HG03342 (cell line): ENCODE measurements at regions not wholly inside any gene's neighbourhood (a gene's known extent, or its start where the extent isn't known, plus 50 kb on each side); places are given as distances from the start of the nearest gene placed in this dataset.

Experiments used
- ATAC-seq: cut with Tn5 transposase; IDR thresholded peaks from one replicate; pipeline ENCODE4 v1.9.1; 2021; ENCODE audit warnings: mild to moderate bottlenecking, moderate library complexity; ENCODE audit not compliant: unreplicated experiment

DNA sequence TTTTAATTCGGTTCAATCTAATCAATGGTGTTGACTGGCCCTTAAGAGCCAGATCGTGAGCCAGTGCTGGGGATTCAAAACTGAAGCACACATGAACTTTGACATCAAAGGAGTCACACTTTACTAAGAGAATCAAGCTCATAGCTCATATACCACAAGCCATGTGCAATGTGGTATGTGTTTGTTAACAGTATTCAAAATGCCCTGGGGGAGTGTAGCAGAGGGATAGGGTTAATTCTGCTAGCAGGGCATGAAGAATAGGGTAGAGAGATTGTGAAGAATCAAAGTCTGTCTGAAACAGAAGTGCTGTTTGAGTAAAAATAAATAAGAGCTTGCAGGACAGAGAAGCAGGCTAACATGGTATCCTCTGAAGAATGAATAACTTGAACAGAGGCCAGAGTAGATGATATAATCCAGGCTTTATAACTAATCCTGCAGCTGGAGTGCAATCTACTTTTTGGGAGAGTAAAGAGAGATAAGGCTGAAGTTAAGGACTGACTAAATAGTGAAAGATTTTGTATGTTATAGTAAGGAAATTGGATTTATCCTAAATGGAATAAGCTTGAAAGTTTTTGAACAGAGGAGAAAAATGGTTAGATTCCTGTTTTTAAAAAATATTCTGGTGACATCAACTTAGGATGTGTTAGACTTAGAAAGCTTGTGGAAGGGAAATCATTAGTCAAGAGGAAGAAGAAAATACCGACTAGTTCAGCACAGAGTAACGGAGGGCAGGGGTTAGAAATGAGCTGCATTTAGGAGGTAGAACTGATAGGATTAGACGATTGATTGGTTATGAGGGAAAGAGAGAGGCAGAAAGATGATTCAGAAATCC is 292.0 kb downstream of the NFKBIZ start:
- no peak for ATAC-seq

DNA sequence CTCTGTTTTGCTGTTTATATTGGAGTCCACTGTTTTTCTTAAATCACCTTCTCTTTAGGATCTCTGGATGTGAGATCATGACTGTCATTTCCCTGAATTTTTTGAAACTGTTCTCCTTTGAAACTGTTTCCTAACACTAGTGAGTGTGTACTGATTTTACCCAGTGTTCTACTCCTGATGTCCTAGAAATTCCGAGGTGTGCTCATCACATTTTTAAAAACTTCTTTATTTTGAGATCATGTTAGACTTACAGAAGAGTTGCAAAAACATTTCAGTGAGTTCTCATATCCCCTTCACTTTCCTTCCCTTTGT is 292.6 kb downstream of the NFKBIZ start:
- no peak for ATAC-seq

DNA sequence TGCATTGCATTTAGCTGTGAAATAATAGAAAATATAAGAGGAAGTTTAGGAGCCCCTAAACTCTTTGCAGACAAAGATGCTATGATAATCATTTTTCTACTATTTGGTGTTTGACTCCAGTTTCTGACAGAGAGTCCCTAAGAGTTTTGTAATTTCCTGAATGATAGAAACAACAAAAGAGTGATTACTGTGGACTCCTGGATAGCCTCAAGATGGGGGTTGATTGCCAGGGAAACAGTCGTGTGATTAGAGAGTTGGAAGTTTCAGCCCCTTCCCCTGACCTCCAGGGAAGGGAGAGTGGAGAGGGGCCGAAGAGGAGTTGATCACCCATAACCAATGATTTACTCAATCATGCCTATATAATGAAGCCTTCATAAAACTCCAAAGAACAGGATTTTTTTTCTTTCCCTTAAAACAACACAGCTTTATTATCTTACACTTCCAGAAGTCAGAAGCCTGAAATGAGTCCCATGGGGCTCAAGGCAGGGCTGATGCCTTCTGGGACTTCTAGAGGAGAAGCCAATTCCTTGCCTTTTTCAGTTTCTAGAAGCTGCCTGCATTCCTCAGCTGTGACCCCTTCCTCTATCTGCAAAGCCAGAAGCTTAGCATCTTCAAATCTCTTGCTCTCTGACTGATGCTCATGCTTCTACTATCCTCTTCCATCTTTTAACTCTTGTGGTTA is 292.3 kb upstream of the ZPLD1 start:
- no peak for ATAC-seq

DNA sequence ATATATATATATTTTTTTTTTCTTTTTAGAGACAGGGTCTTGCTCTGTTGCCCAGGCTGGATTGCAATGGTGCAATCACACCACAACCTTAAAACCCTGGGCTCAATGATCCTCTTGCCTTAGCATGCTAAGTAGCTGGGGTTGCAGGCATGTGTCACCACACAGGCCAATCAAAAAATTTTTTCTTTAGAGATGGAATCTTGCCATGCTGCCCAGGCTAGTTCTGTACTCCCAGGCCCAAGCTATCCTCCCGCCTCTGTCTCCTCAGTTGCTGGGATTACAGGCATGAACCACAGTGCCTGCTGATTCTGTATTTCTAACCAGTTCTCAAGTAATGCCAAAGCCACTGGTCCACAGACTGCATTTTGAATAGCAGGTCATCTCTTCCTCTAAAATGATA is 291.3 kb upstream of the ZPLD1 start:
- ATAC-seq: no peak

DNA sequence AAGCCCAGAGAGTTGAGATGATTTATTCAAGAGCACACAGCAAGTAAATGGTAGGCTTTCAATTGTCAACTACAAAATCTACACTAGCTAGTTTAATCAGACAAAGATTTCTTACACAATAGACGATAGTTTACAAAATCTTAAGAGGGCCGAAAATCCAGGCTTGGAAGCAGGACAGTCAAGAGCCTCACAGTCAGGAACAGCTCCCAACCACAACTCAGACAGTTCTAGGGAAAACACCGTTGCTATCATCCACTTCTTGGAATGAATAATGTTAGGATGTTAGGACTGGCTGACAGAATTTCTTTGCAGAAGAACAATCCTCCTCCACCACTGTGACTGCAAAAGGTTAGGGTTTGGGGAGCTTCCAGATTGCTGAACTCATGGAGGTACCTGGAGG is 290.8 kb upstream of the ZPLD1 start:
- no peak for ATAC-seq

DNA sequence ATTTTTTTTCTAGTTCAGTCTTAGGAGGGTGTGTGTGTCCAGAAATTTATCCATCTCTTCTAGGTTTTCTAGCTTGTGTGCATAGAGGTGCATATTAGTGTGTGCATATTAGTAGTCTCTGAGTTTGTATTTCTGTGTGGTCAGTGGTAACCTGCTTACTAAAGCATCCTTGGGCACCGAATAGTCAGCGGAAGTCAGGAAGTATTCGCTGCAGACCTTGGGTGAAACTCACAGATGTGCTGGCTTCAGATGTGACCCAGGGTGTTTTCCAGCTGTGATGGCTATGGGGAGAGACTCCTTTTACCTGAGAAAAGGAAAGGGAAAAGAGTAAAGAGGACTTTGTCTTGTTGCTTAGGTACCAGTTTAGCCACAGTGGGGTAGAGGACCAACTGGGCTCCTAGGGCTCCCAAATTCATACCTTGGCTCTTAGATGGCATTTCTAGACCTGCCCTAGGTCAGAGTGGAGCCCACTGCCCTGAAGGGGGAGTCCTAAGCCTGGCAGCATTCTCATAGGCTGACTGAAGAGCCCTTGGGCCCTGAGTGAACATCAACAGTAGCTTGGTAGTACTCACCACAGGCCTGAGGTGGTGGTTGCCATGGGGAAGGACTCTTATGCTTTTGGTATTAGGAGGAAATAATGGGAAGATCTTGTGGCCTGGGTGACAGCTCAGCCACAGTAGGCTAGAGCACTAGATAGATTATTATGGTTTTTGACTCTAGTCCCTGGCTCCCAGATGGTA is 286.0 kb upstream of the ZPLD1 start:
- no peak for ATAC-seq

DNA sequence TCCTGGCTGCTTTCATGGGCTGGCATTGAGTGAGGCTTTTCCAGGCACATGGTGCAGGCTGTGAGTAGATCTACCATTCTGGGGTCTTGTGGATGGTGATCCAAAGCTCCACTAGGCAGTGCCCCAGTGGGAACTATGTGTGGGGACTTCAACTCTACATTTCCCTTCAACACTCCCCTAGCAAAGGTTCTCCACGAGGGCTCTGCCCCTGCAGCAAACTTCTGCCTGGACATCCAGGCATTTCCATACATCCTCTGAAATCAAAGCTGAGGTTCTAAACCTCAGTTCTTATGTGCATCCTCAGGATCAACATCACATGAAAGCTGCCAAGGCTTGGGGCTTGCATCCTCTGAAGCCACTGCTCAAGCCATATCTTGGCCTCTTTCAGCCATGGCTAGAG is 282.9 kb upstream of the ZPLD1 start:
- ATAC-seq: no peak

DNA sequence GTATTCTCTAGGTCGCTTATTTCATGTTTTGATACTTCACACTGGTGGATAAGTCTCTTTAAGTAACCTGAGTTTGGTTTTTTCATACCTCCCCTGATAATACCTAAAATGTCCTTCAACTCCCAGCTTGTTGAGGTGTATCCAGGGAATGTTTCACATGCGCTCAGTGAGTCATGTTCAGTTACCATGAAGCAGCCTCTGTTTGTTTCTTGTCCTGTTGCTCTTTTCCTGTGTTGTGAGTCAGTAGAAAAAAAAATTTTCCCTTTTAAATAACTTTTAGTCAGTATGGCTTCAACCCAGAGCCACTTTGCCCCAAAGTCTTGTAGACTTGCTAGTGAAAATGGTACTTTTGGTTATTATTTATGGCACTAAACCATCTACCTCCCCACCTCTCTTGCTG is 278.4 kb upstream of the ZPLD1 start:
- no peak for ATAC-seq

DNA sequence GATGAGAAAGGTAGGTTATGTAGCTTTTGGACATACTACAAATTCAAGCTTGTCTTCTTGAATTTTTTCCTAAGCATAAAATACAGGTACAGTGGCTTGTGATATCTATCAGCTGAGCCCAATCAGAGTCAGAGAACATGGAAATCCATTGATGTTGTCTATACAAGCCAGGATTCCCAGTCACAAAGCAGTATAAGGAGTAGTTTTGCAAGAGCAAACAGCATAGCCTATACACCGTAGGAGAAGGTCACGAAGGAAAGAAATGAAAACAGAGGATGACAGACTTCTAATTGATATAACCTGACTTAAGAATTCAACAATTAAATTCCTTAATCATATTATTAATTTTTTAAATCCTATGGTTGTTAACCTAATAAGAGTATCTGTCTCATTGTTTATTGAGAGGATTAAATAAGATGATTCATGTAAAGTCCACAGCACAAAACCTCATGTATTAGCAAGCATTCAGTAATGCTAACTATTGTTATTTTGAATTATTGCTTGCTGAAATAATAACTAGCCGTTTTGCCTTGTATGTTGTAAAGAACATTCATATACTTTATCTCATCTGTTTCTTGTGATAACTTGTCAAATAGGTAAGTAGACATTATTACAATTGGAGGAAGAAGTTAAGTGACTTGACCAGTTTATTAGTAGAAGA is 276.6 kb upstream of the ZPLD1 start:
- no peak for ATAC-seq

DNA sequence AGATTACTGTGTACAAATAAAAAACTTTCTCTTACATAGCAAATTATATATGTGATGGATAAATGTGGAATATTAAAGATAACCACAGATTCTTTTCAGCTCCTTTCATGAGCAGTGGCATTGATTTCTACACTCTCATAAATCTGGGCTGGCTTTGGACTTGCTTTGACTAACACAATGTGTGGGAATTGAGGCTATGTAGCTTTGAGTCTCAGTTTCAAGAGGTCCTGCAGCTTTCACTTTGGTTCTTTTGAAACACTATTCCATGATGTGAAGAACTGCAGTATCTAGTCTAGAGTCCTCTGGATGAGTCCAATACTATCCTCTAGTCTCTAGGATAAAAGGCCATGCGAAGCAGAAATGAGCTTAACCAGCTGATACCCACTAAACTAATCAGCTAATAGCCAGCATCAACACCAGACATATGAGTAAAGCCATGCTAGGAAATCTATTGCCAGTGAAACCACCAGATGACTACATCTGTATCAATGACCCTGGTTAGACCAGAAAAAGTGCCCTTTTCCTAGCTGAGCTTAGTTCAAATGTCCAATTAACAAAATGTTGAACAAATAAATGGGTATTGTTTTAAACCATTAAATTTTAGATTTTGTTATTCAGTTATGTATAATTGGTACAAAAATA is 274.9 kb upstream of the ZPLD1 start:
- no peak for ATAC-seq

DNA sequence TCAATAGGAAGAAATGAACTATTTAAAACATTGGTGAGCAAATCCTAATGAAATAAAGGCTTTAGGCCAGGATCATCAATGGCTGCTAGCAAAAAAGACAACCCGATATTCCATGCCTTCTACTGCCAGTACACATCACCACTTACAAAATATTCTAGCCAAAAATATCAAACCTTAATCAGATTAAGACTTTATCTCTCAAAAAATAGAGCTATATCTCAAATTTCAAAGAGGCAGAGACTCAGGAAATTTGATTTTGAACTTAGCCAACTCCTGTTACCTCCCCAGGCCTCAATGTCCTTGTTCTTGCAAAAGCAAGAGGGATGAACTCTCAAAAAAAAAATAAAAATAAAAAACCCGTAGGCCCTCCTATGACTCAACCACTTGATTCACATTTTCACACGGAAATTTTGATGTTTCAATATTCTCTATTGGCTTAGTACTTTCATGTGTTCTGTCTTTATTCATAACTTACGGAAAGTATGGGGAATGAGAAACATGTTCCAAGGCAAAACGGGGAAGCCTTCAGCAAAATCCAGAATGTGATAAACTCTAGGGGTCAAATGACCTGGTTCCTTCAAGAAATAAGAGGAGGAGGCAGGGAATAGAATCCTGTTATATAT is 273.3 kb upstream of the ZPLD1 start:
- no peak for ATAC-seq

DNA sequence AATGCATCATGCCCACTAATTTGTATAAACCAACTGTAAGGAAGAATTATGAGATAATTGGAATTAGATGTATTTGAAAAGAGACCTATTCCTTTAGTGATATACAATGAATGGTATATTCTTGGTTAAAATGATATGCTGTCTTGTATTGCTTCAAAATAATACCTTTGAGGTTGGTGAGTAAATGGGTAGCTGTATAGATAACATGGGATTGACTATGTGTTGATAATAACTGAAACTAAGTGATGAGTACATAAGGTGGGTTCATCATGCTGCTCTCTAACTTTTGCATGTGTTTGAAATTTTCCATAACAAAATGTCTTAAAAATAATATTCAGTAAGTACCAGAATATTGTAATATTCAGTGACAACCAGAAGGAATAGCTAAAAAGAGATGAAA is 272.6 kb upstream of the ZPLD1 start:
- no peak for ATAC-seq

DNA sequence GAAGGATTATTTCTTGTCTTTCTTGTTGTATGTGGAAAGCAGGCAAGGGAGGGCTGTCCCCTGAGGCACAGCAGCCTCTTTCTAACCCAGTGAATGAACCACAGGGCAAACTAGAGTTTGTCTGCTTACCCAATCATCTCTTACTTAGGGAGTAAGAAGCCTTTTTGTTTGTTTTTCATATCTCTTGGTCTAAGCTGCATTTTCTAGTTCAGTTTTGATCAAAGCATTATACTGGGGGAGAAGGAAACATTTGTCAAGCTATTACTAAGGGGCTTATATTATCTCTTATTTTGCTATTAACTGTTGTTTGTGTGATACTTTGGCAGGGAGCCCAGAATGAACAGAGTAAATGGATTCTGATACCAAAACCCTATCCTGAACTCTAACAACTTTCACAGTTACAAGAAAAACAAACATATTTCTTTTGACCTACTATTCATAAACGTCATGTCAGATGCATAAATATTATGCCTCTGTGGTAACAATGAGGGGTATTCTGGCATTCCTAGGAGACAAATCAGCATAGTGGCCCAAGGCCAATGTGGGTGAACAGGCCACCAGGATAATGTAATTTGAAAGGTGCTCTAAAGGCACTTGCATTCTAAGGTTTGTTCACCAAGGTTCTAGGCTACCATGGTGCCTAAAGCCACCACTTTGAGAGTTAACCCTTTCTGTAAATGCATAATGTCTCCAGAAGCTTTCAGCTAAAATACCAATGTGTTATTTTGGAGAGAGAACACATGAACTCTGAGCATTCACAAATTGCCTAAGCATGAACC is 271.6 kb upstream of the ZPLD1 start:
- no peak for ATAC-seq

DNA sequence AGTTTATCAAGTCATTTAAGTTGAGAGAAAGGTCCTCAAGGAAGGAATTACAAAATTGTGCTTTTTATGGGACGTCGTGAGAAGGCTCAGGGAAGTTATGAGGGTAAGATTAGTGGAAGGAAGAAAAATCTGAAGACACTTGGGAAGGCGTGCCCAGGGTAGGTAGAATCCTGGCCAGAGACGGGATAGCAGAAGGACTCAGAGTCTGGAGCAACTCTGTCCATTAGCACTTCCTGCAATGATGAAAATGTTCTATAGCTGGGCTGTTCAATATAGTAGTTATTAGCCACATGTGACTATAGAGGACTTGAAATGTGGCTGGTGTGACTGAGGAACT is 271.0 kb upstream of the ZPLD1 start:
- no peak for ATAC-seq

DNA sequence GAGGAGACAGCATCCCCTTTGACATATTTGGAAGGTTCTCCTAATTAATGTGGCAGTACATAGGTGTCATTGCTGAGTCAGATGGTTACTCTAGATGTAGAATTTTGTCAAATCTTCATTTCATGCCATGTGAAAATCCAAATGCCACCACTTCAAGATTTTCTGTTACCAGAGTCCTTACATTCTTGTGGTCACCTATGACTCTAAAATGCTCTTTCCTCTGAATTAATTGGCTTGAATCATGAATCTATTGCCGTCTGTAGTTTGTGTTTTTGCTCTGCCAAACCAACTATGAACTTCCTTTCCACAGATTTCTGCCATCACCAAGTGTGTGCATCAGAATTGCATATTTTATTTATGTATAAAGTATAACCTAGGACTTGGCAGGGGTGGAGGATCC is 269.4 kb upstream of the ZPLD1 start:
- no peak for ATAC-seq

DNA sequence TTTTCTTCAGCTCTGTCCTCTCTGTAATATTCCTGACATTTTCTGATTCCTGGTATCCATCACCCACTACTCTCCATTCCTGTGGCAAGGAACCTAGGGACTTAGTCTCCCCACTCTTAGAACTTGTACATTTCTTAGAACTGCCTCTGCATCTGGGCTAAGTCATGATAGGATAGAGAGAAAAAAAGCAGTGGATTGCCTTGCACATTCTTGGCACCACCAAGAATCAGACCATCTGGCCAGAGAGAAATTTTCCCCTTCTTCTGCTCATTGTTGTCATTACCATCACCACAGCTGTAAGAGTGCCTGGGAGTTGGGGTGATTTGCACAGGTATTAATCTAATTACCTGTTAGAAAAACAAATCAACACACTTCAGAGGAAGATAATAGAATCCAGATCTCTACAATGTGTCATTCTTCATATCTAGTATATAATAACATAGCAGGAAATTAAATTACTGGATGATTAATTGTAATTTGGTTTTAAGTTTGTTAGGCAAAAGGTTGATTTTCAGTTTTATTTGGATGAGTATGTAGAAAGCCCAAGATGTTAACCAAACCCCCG is 264.8 kb upstream of the ZPLD1 start:
- ATAC-seq: no peak

DNA sequence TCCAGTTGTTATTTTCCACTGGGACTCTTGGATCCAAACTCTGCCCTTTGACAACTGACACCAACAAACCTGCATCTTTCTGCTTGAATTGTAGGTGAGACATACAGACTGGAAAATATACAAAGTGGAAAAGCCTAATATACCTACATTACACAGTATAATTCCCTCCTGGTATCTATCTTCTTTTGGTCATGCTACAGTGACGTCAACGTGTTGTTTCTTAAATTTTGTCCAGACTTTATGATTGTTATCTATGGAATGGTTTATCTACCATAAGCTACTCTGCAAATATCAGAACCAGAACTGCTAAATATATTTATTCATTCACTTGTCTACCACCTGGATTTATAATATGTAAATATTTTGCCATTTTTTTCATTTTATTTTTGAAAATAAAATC is 264.3 kb upstream of the ZPLD1 start:
- no peak for ATAC-seq

DNA sequence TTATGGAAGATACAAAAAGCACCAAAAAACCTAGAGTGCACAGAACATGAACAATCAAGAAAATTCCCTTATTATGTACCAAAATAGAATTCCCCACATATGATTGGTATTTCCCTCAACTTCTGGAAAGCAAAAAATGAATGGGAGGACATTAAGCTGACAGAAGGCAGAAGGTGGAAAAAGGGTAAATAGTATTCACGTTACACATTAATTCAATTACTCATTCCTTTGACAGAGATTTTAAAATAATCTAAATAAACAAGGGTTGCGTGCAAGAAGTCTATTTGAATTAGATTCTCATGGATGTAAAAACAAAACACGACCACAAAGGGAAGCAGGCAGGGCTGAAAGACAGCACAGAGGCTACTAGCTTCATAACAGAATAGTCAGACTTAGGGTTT is 260.5 kb upstream of the ZPLD1 start:
- ATAC-seq: no peak

DNA sequence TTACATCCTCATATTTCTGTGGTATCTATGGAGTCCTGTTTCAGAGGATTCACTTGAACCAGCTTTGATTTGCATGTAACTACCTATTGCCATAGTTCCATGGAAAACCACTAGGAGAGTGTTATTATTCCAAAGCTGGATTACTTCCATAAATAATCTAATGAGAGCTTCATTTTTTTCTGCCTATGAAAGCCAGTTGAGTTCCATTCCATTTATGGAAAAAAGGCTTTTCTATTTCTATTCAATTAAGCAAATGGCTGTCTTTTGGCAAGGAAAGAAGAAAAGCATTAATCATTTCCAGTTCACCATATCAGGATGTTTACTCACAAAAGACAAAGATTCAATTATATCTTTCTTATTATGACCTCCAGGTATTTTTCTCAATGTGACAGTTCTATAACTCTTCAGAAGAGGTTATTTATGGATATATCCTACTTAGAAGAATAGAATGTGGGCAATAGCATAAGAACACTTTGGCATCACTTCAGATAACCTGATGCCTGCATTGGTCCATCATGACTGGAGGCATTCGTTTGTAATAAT is 259.9 kb upstream of the ZPLD1 start:
- ATAC-seq: no peak
